Neuronal stem cell (in vitro differentiated cells): ENCODE measurements at regions not wholly inside any gene's neighbourhood (a gene's known extent, or its start where the extent isn't known, plus 50 kb on each side); places are given as distances from the start of the nearest gene placed in this dataset.

Experiments
- DNase-seq: peaks from one replicate; pipeline ENCODE4 v3.0.0-alpha.2; 2013; ENCODE audit warnings: low spot score
- H2AFZ ChIP-seq: one replicate; pipeline ENCODE4 v1.6.1; 2013; ENCODE audit warnings: mild to moderate bottlenecking, low read length, inconsistent platforms
- H2AK5ac ChIP-seq: 2 replicates; pipeline ENCODE4 v1.6.1; 2013; ENCODE audit warnings: low read depth, mild to moderate bottlenecking, inconsistent platforms, low read length, moderate library complexity, mixed read lengths
- H2BK120ac ChIP-seq: 2 replicates; pipeline ENCODE4 v1.6.1; 2013; ENCODE audit warnings: low read depth, mild to moderate bottlenecking, inconsistent platforms, low read length, moderate library complexity, mixed read lengths
- H2BK12ac ChIP-seq: one replicate; pipeline ENCODE4 v1.6.1; 2013; ENCODE audit warnings: low read length, inconsistent platforms
- H2BK15ac ChIP-seq: 2 replicates; pipeline ENCODE4 v1.6.1; 2013; ENCODE audit warnings: mild to moderate bottlenecking, low read length, inconsistent platforms, mixed read lengths
- H2BK5ac ChIP-seq: one replicate; pipeline ENCODE4 v1.6.1; 2013; ENCODE audit warnings: inconsistent platforms, mild to moderate bottlenecking, low read length, moderate library complexity
- H3K14ac ChIP-seq: one replicate; pipeline ENCODE4 v1.6.1; 2013; ENCODE audit warnings: low read length, inconsistent platforms
- H3K18ac ChIP-seq: 2 replicates; pipeline ENCODE4 v1.6.1; 2013; ENCODE audit warnings: low read length, inconsistent platforms
- H3K23ac ChIP-seq: 2 replicates; pipeline ENCODE4 v1.6.1; 2013; ENCODE audit warnings: low read depth, mild to moderate bottlenecking, mixed read lengths, low read length, inconsistent platforms; ENCODE audit not compliant: poor library complexity
- H3K27ac ChIP-seq: replicated peaks from 3 replicates; pipeline ENCODE4 v1.5.1; 2013; ENCODE audit warnings: low read length, inconsistent platforms
- H3K27me3 ChIP-seq, 3 experiments: 2 replicates each; pipeline ENCODE4 v1.6.1; 2013; ENCODE audit warnings: low read length in 3 of 3, mild to moderate bottlenecking in 2 of 3, inconsistent platforms in 1 of 3, low read depth in 1 of 3, mixed read lengths in 1 of 3, moderate library complexity in 1 of 3; ENCODE audit not compliant: control insufficient read depth in 3 of 3, insufficient read depth in 3 of 3
- H3K36me3 ChIP-seq, 2 donors: replicated peaks in 1 of 2; 2 replicates each; pipeline ENCODE4 v1.6.1; 2013; ENCODE audit warnings: low read length in 2 of 2; ENCODE audit not compliant: control insufficient read depth in 2 of 2, insufficient read depth in 2 of 2
- H3K4ac ChIP-seq: 2 replicates; pipeline ENCODE4 v1.6.1; 2013; ENCODE audit warnings: inconsistent platforms, mild to moderate bottlenecking, low read length, moderate library complexity
- H3K4me1 ChIP-seq, 2 donors: 1 replicate in 1 of 2; 2 replicates in 1 of 2; pipeline ENCODE4 v1.6.1; 2013; ENCODE audit warnings: low read length in 2 of 2, low read depth in 1 of 2; ENCODE audit not compliant: control insufficient read depth in 2 of 2, insufficient read depth in 1 of 2
- H3K4me2 ChIP-seq: one replicate; pipeline ENCODE4 v1.6.1; 2013; ENCODE audit warnings: mild to moderate bottlenecking, low read length, inconsistent platforms; ENCODE audit not compliant: insufficient read depth, poor library complexity, severe bottlenecking
- H3K4me3 ChIP-seq, 2 donors: 2 replicates each; pipeline ENCODE4 v1.5.1; 2013; ENCODE audit warnings: low read length in 2 of 2, mild to moderate bottlenecking in 2 of 2, inconsistent platforms in 1 of 2, moderate library complexity in 1 of 2
- H3K79me1 ChIP-seq: one replicate; pipeline ENCODE4 v1.6.1; 2013; ENCODE audit warnings: low read depth, mild to moderate bottlenecking, inconsistent platforms, low read length, moderate library complexity
- H3K9ac ChIP-seq: one replicate; pipeline ENCODE4 v1.6.1; 2013; ENCODE audit warnings: mild to moderate bottlenecking, low read depth, low read length, inconsistent platforms; ENCODE audit not compliant: poor library complexity
- H3K9me3 ChIP-seq, 2 donors: replicated peaks in 1 of 2; 2 replicates each; pipeline versions ENCODE3 to v1.6.1; 2013; ENCODE audit warnings: low read length in 2 of 2, mild to moderate bottlenecking in 2 of 2, inconsistent platforms in 1 of 2, low read depth in 1 of 2, mixed read lengths in 1 of 2, moderate library complexity in 1 of 2; ENCODE audit not compliant: control insufficient read depth in 2 of 2, insufficient read depth in 1 of 2
- H4K8ac ChIP-seq: one replicate; pipeline ENCODE4 v1.6.1; 2013; ENCODE audit warnings: low read depth, mild to moderate bottlenecking, inconsistent platforms, low read length, moderate library complexity
- H4K91ac ChIP-seq: one replicate; pipeline ENCODE4 v1.6.1; 2013; ENCODE audit warnings: low read length, low read depth, mild to moderate bottlenecking, inconsistent platforms; ENCODE audit not compliant: poor library complexity
- WGBS, 2 donors: extraction: QIAGEN DNeasy Blood & Tissue Kit; methylation state at CpG; one replicate each; pipeline ENCODE4 v1.1.7; 2013; ENCODE audit warnings: missing lambda C conversion rate in 2 of 2, mixed read lengths in 1 of 2; ENCODE audit not compliant: insufficient read length in 2 of 2, insufficient replicate concordance in 1 of 2; ENCODE audit errors: extremely low coverage in 2 of 2; 5-methylcytosine and 5-hydroxymethylcytosine counted together

- H3K27me3 ChIP-seq: no peaks in the 10 kb centered on the region
- H3K4me1 ChIP-seq: peaks cover 0 to 7% of the 10 kb centered on the region in 2 donors
- no peak overlapping the region for H2BK120ac ChIP-seq
- no peak overlapping the region for H2BK5ac ChIP-seq
- no peak overlapping the region for H2BK15ac ChIP-seq
- no peak overlapping the region for H3K23ac ChIP-seq
- H2BK12ac ChIP-seq: no peak overlapping the region
- no peak overlapping the region for H3K14ac ChIP-seq
- H3K9me3 ChIP-seq: peaks cover 0 to 3% of the 10 kb centered on the region in 2 donors
- no peaks in the 10 kb centered on the region for H3K36me3 ChIP-seq
- WGBS, 2 donors: no CpG with 5 or more reads among the region's 1 CpG
- H3K4ac ChIP-seq: no peak overlapping the region
- no peak overlapping the region for H2AK5ac ChIP-seq
- H3K79me1 ChIP-seq: peaks cover 2% of the 10 kb centered on the region
- no peak overlapping the region for H4K91ac ChIP-seq
- H2AFZ ChIP-seq: no peak overlapping the region
- H3K4me3 ChIP-seq: no peak overlapping the region
- no peak overlapping the region for H4K8ac ChIP-seq
- H3K4me2 ChIP-seq: no peak overlapping the region
- no peak overlapping the region for H3K27ac ChIP-seq
- DNase-seq: no peak
- no peak overlapping the region for H3K9ac ChIP-seq
- no peak overlapping the region for H3K18ac ChIP-seq
Measured at GRCh38 chr14:53638966-53639365, 317.7 kb downstream of the BMP4 start.

GRCh38 chr14:53634793-53635192 lies 321.8 kb downstream of the BMP4 start:
- no peak overlapping the region for H2AFZ ChIP-seq
- no peak overlapping the region for H2BK5ac ChIP-seq
- H3K36me3 ChIP-seq: no peaks in the 10 kb centered on the region

GRCh38 chr14:53630336-53630735 lies 326.3 kb downstream of the BMP4 start:
- no CpG with 5 or more reads among the region's 5 CpGs for WGBS, 2 donors
- Histone ChIP-seq H3K27me3 (no peaks in the 10 kb centered on the region), H3K4me2 (no peak overlapping the region), H2BK120ac (no peak overlapping the region), H4K91ac (no peak overlapping the region), H3K79me1 (no peaks in the 10 kb centered on the region), H3K14ac (no peak overlapping the region), H3K23ac (no peak overlapping the region), H3K9ac (no peak overlapping the region), H4K8ac (no peak overlapping the region), H3K18ac (no peak overlapping the region), H2BK15ac (no peak overlapping the region), H3K36me3 (no peaks in the 10 kb centered on the region), H3K9me3 (no peaks in the 10 kb centered on the region), H2AFZ (no peak overlapping the region), H2BK12ac (no peak overlapping the region), H3K4ac (no peak overlapping the region), H2AK5ac (no peak overlapping the region), H3K4me1 (no peaks in the 10 kb centered on the region), H3K27ac (no peak overlapping the region), H3K4me3 (no peak overlapping the region), H2BK5ac (no peak overlapping the region)
- no peak for DNase-seq

More at GRCh38 chr14:53634793-53635192, 321.8 kb downstream of the BMP4 start:
- no peak overlapping the region for H3K4me3 ChIP-seq
- H3K27ac ChIP-seq: no peak overlapping the region
- DNase-seq: no peak
- WGBS, 2 donors: no CpG with 5 or more reads among the region's 4 CpGs
- no peak overlapping the region for H2BK12ac ChIP-seq
- no peak overlapping the region for H2BK15ac ChIP-seq
- no peaks in the 10 kb centered on the region for H3K27me3 ChIP-seq
- H2AK5ac ChIP-seq: no peak overlapping the region
- H3K14ac ChIP-seq: no peak overlapping the region
- H3K79me1 ChIP-seq: no peaks in the 10 kb centered on the region
- no peak overlapping the region for H4K91ac ChIP-seq
- no peak overlapping the region for H3K23ac ChIP-seq
- no peak overlapping the region for H4K8ac ChIP-seq
- no peak overlapping the region for H3K18ac ChIP-seq
- H3K9ac ChIP-seq: no peak overlapping the region
- H3K4me1 ChIP-seq: peaks cover 0 to 7% of the 10 kb centered on the region in 2 donors
- no peak overlapping the region for H2BK120ac ChIP-seq
- no peaks in the 10 kb centered on the region for H3K9me3 ChIP-seq
- no peak overlapping the region for H3K4ac ChIP-seq
- H3K4me2 ChIP-seq: no peak overlapping the region

- H2AFZ ChIP-seq: no peak overlapping the region
- no peak overlapping the region for H3K14ac ChIP-seq
- H3K23ac ChIP-seq: no peak overlapping the region
- no peak overlapping the region for H3K4ac ChIP-seq
- H4K91ac ChIP-seq: no peak overlapping the region
- no peak overlapping the region for H3K27ac ChIP-seq
- no peaks in the 10 kb centered on the region for H3K27me3 ChIP-seq
- no peaks in the 10 kb centered on the region for H3K9me3 ChIP-seq
- no peak overlapping the region for H2BK15ac ChIP-seq
- H2BK5ac ChIP-seq: no peak overlapping the region
- H3K4me2 ChIP-seq: no peak overlapping the region
- no CpG with 5 or more reads among the region's 6 CpGs for WGBS, 2 donors
- no peak overlapping the region for H2BK120ac ChIP-seq
- H3K36me3 ChIP-seq: no peaks in the 10 kb centered on the region
- DNase-seq: no peak
- no peaks in the 10 kb centered on the region for H3K4me1 ChIP-seq
- H3K9ac ChIP-seq: no peak overlapping the region
- H2AK5ac ChIP-seq: no peak overlapping the region
- H2BK12ac ChIP-seq: no peak overlapping the region
- no peaks in the 10 kb centered on the region for H3K79me1 ChIP-seq
- H3K4me3 ChIP-seq: no peak overlapping the region
- H3K18ac ChIP-seq: no peak overlapping the region
- H4K8ac ChIP-seq: no peak overlapping the region
Measured at GRCh38 chr14:53628732-53629430, 327.7 kb downstream of the BMP4 start.
